Suppressor macrophage (primary cell): ENCODE measurements at regions not wholly inside any gene's neighbourhood (a gene's known extent, or its start where the extent isn't known, plus 50 kb on each side); places are given as distances from the start of the nearest gene placed in this dataset.

ENCODE experiments used
- DNase-seq, 4 experiments: peaks; one replicate each; pipeline ENCODE4 v3.0.0-alpha.2; 2020 to 2022

DNA sequence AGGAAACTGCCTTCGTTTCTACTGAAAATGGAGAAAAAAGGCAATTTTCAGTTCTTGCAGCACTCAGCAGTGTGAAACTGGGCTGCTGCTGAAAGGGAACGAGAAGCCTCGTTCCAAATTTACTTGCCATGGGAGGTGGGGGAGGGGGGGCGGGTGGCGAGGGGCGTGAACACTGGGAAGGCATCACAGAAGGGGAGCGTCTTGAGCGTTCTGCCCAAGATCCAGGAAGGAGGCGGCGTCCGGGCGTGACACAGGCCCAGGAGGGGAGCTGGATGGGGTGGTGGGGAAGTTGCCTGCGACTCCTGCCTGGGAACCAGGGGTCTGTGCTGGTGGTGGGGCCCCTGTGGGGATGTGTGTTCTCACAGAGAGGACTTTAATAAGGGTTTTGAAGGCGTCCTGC is 213.5 kb downstream of the CTTN start:
- no peak for DNase-seq

- DNase-seq = no peak
Observed at GRCh38 chr11:70612459-70613141, 214.3 kb downstream of the CTTN start.

DNA sequence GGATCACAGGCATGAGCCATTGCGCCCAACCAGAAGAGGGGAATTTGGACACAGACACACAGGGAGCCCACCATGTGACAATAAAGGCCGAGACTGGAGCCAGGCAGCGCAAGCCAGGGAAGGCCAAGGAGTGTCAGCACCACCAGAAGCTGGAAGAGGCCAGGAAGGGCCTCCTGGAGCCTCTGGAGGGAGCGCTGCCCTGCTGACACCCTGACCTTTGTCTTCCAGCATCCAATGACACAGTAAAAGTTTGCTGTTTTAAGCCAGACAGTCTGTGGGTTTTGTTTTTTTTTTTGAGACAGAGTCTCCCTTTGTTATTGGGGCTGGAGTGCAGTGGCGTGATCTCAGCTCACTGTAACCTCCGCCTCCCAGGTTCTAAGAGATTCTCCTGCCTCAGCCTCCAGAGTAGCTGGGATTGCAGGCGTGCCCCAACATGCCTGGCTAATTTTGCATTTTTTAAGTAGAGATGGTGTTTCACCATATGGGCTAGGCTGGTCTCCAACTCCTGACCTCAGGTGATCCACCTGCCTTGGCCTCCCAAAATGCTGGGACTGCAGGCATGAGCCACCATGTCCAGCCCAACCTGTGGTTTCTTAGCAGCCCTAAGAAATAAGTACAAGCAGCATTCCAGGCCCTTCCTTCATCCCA is 215.8 kb downstream of the CTTN start:
- DNase-seq = no peak

DNA sequence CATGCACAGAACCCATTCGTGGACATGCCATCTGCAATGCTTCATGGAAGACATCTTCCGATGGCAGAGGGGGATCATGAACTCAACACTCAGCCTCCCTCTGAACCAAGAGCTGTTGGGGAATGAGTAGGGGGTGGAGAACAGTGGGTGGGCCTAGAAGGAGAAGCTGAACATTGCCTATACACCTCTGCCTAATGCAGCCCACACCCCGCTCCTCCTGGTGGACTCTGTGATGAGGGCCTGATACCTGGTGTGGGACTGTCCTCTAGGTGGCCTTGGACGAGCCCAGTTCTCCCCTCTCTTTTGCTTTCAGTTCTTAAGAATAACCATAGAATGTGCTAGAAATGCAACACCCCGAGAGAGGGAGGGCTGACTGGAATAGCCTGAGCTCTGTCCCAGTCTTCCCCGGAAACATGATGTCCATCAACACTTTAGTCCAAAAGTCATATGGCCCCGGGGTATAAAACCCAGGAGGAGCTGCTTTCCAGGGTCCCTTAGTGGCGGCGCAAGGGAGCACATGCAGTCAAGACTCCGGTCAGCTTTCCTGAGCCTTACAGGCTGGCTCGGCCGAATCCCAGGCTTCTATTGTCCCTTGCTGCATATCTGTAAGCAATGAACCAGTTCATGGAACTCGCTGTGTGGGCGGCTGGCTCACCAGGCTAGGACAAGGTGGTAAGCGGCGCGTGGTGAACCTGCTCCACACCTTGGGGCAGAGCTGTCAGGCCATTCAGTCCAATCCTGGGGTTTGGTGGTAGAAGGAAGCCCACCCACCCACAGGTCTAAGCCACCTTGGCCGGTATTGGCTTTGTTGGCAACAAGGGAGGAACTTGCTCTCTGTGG is 216.9 kb downstream of the CTTN start:
- DNase-seq = no peak

DNA sequence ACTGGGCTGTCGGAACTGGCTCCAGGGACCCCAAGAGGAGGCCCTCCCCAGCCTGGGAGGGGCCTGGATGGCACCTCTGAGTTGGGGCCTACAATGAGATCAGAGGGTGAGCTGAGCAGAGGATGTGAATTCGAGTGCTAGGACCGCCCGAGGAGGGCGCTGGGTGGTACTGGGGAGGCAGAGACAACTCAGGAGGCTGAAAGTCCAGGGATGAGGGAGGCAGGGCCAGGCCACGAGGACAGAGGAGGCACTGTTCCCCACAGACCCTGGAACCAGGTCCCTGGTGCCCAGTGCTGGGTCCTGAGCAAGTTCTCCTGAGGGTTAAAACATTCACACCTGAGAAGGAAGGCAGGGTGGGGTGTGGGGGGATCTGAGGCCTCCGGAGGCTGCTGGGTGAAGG is 218.0 kb downstream of the CTTN start:
- no peak for DNase-seq

DNA sequence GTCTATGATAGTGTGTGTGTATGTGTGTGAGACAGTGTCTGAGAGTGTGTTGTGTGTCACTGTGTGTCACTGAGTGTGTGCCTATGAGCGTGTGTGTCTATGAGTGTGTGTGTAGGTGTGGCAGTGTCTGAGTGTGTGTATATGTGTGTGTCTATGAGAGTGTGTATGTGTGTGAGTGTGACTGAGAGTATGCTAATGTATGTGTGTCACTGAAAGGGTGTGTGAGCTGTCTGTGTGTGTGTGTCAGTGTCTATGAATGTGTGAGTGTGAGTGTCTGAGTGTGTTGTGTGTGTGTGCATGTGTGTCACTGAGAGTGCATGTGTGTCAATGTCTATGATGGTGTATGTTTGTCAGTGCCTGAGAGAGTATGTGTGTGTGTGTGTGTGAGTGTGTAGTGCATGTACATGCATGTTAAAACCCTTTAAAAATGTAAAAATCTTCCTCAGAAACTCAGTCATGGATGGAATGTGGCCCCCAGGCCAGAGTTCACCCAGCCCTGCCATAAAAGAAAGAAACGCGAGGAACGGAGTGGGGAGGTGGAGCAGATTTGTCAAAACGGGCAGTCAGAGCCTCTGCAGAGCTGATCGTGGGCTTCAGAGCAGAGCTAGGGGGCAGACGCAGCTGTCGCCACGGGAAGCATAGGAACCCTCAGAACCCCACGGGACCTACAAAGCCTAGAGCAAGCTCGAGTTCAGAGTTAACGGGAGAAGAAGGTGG is 218.8 kb downstream of the CTTN start:
- no peak for DNase-seq

DNA sequence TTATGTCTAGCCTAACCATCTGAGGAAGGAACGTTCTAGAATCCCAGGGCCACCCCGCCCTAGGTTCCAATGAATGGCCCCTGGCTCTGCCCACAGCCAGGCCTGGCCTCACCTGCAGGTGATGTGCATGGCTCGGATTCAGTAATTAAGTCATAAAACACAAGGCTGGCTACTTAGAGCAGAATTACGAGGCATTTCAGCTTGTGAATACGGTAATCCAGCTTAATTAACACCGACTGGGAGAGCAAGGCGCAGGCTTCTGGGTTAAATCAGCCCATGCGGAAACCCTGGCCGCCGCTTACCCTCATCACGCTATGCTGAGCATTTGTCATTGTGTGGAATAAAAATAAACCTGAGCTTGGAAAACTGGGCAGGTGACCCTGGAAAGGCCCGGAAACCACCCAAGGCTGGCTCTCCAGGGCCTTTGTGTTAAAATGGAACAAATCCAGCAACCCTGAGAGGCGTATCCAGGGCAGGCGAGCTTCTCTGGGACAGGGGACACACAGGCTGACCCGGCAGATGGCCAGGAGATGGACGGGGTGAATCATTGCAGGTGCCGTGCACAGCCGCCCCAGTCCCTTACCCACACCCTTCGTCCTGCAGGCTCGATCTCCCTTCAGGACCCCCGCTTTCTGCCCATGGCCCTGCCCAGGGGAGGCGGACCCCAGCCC is 220.2 kb downstream of the CTTN start:
- no peak for DNase-seq

DNA sequence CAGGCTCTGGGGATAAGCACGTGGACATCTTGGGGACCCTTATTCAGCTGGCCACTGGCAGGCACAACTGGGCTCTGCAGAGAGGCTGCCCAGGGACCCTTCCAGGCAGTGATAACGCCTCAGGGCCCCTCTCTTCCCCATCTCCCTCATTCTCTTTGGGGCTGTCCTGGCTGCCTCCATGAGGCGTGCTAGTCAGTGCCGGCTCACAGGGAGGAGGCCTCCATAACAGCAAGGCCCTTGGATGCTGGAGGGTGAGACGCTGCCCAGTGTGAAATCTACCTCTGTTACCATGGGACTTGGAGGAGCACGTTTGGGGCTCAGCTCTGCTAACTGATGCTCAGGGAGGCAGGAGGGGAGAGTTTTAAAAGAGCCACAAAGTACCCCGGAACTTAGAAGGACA is 221.3 kb downstream of the CTTN start:
- no peak for DNase-seq

GRCh38 chr11:70620510-70621184 is 222.3 kb downstream of the CTTN start:
- DNase-seq = no peak

- DNase-seq = no peak
Observed at GRCh38 chr11:70621241-70621640, 222.9 kb downstream of the CTTN start.

- DNase-seq = no peak
Observed at GRCh38 chr11:70622091-70622490, 223.8 kb downstream of the CTTN start.

DNA sequence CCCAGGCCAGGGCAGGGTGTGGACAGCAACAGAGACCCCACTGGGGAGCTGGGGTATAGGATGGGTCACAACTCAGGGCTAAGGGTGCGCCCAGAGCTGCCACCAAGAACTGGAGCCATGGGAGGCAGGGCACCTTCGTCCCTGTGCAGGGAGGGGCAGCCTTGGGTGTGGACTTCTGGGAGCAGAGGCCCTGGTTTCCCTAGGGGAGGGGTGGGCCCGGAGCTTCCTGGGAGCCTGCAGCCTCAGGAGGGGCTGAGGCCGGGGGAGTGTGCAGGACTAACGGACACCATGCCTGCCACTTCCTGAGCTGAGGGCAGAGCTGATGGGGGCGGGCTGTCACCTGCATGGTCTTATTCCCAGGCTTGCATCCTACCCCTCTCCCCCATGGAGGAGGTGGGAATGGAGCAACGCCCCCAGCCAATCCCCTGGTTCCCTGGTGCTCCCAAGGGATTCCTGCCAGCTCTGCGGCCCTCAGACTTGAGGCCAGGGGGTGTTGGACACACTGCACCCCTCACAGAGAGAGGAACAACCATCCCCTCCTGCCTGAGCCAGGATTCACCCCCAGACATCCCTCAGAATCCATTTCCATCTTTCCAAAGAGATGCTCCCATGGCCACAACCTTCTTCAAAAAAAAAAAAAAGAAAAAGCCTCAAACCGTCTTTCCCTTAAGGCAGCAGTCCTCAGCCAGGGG is 225.7 kb downstream of the CTTN start:
- no peak for DNase-seq

DNA sequence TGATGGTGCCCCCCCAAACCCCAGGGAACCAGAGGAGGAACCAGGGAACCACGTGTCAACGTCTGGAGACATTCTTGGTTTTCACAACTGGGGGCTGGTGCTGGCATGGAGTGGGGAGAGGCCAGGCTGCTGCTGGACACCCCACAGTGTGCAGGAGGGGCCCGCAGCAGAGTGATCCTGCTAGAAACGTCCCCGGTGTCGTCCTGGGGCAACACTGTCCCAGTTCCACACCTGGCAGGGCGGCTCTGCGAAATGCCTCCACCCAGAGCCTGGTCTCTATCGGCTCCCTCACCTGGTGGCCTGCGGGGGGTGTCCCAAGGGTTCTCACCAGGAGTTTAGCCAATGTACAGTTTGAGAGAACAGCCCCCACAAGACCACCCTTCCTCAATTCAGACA is 226.3 kb downstream of the CTTN start:
- no peak for DNase-seq

DNA sequence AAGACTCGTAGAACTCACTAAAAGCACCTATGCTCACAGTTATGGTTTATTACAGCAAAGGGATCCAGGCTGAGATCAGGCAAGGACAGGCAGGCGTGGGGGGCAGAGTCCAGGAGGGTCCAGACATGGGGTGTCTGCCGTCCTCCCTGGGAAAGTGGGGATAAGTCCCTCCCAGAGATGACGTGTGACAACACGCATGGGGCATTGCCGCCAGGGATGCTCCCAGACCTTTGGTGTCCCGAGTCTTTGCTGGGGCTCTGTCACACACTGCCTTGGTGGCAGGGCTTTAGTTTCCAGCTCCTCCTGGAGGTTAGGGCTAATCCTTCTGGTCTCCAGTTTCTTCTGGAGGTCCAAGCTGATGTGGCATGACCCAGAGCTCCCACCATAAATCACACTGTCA is 226.7 kb downstream of the CTTN start:
- no peak for DNase-seq

DNA sequence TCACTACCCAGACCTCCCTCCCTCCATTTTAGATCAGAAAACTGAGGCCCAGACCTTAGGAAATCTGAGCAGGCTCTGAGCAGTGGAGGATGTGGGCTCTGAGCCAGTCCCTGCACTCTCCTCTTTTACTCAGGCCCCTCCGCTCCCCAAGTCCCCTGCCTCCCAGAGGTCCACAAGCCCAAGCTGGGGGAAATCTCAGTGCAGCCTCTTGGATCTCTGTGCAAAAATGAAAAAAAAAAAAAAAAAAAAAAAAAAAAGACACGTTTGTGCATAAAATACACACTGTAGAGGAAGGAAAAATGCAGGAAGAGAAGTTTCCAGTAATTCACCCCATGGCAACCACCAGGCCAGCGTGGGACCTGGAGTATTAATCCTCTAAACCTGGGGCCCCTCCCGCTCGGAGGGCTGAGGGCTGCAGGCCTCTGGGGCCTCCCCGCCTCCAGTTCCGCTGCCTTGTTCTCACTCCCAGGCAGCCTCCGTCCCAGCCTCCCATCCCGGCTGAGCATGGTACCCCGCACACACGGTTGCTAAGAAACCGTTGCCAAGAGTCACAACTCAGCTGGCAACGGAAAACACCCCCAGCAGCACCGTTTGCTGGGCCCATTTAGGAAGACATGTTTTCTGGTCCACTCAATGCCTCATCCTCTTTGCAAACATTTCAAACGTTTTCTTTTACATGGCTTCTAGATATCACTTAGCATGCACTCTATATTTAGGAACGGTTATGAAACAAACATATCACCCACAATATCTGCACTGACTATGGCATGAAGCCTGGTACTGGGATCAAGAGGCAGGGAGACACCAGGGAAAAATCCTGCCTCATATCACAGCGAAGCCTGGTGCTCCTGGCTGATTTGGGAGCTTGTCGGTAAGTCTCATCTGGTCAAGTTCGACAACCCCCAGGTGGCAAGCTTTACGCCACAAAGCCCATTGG is 227.5 kb downstream of the CTTN start:
- no peak for DNase-seq

- no peak for DNase-seq
Observed at GRCh38 chr11:70627219-70627618, 228.9 kb downstream of the CTTN start.

GRCh38 chr11:70628176-70628854 is 230.0 kb downstream of the CTTN start:
- DNase-seq = no peak

- DNase-seq = no peak
Observed at GRCh38 chr11:70628855-70629844, 230.8 kb downstream of the CTTN start.
